Ovary (tissue), 7 donors: ENCODE measurements at regions not wholly inside any gene's neighbourhood (a gene's known extent, or its start where the extent isn't known, plus 50 kb on each side); places are given as distances from the start of the nearest gene placed in this dataset.

ENCODE experiments used
- DNase-seq, 5 donors: peaks; one replicate each; pipeline ENCODE4 v3.0.0-alpha.2; 2019 to 2020
- H3K27ac ChIP-seq, 2 donors: fragments of 200-600 bp; one replicate each; pipeline versions ENCODE4 v1.5.1 to v1.8.0; 2019 to 2022
- H3K27me3 ChIP-seq: fragments of 200-600 bp; one replicate; pipeline ENCODE4 v1.8.0; 2022
- H3K36me3 ChIP-seq: fragments of 200-600 bp; sonication (generic); one replicate; pipeline ENCODE4 v1.5.1; 2019
- H3K4me1 ChIP-seq: one replicate; pipeline ENCODE4 v1.8.1; 2013; ENCODE audit warnings: mild to moderate bottlenecking, moderate library complexity; ENCODE audit not compliant: insufficient read depth
- H3K4me3 ChIP-seq: fragments of 200-600 bp; sonication (generic); one replicate; pipeline ENCODE4 v1.5.1; 2017
- H3K9me3 ChIP-seq, 2 donors: fragments of 200-600 bp in 1 of 2; sonication (generic) in 1 of 2; one replicate each; pipeline versions ENCODE4 v1.5.1 to v1.8.1; 2013 to 2019; ENCODE audit warnings: mild to moderate bottlenecking in 1 of 2, moderate library complexity in 1 of 2
- EP300 ChIP-seq: sonication (generic); formaldehyde crosslinking; IDR thresholded peaks from one replicate; pipeline ENCODE4 v1.6.1; 2017; ENCODE audit warnings: antibody characterized with exemption
- POLR2A ChIP-seq: fragments of 450-650 bp; IDR thresholded peaks from one replicate; pipeline ENCODE4 v1.6.1; 2017; ENCODE audit warnings: antibody characterized with exemption, mild to moderate bottlenecking, moderate library complexity
- WGBS, 3 donors: extraction: QIAGEN DNeasy Blood & Tissue Kit in 1 of 3; methylation state at CpG; one replicate each; pipeline versions ENCODE4 v1.1.5 to v1.1.7; 2013 to 2017; 5-methylcytosine and 5-hydroxymethylcytosine counted together
- intact Hi-C, 4 donors: fragments of 100-400 bp; cut with DNase I; formaldehyde crosslinking; loops; one replicate each; pipeline versions ENCODE4 v1.11.0 to v1.15.1; 2022 to 2023
- TF ChIP-seq, protein P1 (sequence below), 3 donors: fragments of 450-650 bp in 2 of 3; fragments of 200-600 bp in 1 of 3; IDR thresholded peaks; one replicate each; pipeline versions ENCODE4 v1.5.1 to v1.8.0; 2016 to 2022; ENCODE audit warnings: antibody characterized with exemption in 3 of 3, mild to moderate bottlenecking in 1 of 3
- donor health status: DM: no; HTN: no; CAD: no; lungs with moderate emphysema.
- donor health status: DM: no; HTN: no; CAD: no.
- donor health status: Bipolar disorder and iron deficiency.
- donor health status: DM: no; HTN: no; CAD: no.
- donor health status: DM: yes; HTN: yes; CAD: no.

DNA sequence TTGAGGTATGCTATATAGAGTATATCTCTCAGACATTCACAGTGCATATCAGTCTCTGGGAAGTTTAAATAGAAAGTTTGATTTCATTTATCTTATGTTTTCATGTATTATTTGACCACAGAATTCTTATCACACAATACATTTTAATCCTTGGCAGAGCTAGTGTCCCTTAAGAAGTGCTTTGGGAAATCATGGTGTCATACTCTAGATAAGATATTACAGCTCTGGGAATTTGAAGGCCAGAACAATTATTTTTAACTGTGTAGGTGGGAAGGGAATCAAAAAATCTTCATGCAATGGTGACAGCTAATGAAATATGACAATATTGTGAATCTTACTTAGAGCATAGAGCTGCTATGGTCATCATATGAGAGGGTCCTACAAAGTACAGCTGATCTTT is 451.3 kb upstream of the FAM98A start:
- no peaks in the 10 kb centered on the region for H3K36me3 ChIP-seq
- no peaks in the 10 kb centered on the region for H3K9me3 ChIP-seq
- no peak for DNase-seq
- H3K4me3 ChIP-seq = no peak overlapping the region
- H3K27ac ChIP-seq = no peak overlapping the region
- intact Hi-C loops = no loop called here
- no peaks in the 10 kb centered on the region for H3K4me1 ChIP-seq
- TF ChIP-seq, protein P1, sequence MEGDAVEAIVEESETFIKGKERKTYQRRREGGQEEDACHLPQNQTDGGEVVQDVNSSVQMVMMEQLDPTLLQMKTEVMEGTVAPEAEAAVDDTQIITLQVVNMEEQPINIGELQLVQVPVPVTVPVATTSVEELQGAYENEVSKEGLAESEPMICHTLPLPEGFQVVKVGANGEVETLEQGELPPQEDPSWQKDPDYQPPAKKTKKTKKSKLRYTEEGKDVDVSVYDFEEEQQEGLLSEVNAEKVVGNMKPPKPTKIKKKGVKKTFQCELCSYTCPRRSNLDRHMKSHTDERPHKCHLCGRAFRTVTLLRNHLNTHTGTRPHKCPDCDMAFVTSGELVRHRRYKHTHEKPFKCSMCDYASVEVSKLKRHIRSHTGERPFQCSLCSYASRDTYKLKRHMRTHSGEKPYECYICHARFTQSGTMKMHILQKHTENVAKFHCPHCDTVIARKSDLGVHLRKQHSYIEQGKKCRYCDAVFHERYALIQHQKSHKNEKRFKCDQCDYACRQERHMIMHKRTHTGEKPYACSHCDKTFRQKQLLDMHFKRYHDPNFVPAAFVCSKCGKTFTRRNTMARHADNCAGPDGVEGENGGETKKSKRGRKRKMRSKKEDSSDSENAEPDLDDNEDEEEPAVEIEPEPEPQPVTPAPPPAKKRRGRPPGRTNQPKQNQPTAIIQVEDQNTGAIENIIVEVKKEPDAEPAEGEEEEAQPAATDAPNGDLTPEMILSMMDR (IDR thresholded peaks at IDR 0.05) = no peak
- no peak for TF ChIP-seq POLR2A
- no peak for TF ChIP-seq EP300
- H3K27me3 ChIP-seq = no peaks in the 10 kb centered on the region

DNA sequence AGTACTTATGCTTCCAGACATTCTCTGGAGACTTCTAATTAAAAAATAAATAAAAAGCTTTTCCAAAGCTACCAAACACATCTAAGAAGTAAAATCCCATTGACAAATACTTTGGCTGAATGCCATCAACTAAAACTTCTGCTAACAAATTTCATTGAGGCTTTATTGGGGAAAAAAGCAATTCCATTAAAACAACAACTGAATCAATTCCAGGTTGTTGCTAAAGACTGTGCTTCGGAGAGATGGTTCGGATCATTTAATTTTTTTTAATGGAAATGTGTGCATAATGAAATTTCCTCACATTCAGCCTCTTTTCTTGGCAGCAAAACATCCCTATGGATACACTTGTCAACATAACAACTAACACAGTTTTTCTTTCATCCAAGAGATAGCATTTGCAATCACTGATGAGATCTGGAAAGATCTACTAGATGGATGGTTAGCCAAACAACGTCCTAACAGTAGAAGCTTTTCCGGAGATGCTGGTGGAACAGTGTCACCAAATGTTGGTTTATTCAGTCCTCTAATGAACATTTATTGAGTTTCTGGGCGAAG is 446.1 kb upstream of the FAM98A start:
- Histone ChIP-seq H3K4me3 (no peak overlapping the region), H3K27me3 (no peaks in the 10 kb centered on the region), H3K9me3 (no peaks in the 10 kb centered on the region), H3K27ac (no peak overlapping the region), H3K4me1 (no peaks in the 10 kb centered on the region), H3K36me3 (no peaks in the 10 kb centered on the region)
- DNase-seq = no peak
- intact Hi-C loops = no loop called here
- 73 to 77% (median 75%) methylated on average over 5 of the region's 5 CpGs for WGBS, 3 donors
- TF ChIP-seq POLR2A (no peak), EP300 (no peak)
- TF ChIP-seq, protein P1 (IDR thresholded peaks at IDR 0.05) = no peak

DNA sequence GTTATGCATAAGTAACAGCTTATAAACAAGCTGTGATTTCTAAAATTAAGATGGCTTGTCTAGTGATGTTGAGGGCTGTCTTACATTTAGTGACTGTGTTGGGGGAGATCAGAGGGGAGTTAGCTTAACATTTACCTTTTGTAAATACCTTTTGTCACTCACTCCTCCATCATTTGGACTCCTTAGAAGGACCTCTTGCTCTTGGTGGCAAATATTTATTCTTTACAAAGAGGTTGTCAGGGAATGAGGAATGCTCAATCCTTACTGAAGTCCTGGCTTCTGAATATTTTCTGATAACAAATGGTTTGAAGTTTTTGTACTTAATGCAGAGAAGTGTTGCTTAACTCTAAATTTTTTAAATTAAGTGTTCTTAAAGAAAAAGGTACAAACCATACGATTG is 438.8 kb upstream of the FAM98A start:
- H3K27ac ChIP-seq = no peak overlapping the region
- no peak for DNase-seq
- WGBS, 3 donors = 76 to 88% (median 78%) methylated on average over 1 of the region's 1 CpG
- no peak overlapping the region for H3K4me3 ChIP-seq
- H3K9me3 ChIP-seq = no peaks in the 10 kb centered on the region
- intact Hi-C loops = no loop called here
- TF ChIP-seq EP300 = no peak
- TF ChIP-seq, protein P1 (IDR thresholded peaks at IDR 0.05) = no peak
- TF ChIP-seq POLR2A = no peak
- H3K36me3 ChIP-seq = no peaks in the 10 kb centered on the region
- H3K4me1 ChIP-seq = no peaks in the 10 kb centered on the region
- no peaks in the 10 kb centered on the region for H3K27me3 ChIP-seq

DNA sequence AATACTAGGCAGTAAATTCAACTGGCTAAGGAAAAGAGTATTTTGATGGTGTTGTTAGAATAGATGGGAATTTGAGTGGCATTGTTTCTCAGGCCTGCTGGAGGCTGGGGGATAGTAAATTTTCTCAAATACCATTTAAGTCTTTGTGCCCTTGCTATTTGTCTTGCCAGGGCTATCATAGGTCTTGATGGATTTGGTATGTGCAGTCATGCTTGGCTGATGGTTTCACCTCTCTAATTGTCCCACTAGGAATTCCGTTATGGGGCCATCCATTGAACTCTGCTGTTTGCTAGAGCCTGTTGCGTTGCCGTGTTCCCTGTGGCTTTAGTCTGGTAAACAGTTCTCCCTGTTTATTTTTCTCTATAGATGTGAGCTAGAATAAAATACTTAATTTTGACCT is 438.1 kb upstream of the FAM98A start:
- Histone ChIP-seq H3K4me1 (no peaks in the 10 kb centered on the region), H3K36me3 (no peaks in the 10 kb centered on the region), H3K9me3 (no peaks in the 10 kb centered on the region), H3K27ac (no peak overlapping the region), H3K27me3 (no peaks in the 10 kb centered on the region), H3K4me3 (no peak overlapping the region)
- intact Hi-C loops = no loop called here
- no peak for DNase-seq
- 80 to 85% (median 80%) methylated on average over 3 of the region's 3 CpGs for WGBS, 3 donors
- TF ChIP-seq, protein P1 (IDR thresholded peaks at IDR 0.05) = no peak
- TF ChIP-seq EP300 (no peak), POLR2A (no peak)

DNA sequence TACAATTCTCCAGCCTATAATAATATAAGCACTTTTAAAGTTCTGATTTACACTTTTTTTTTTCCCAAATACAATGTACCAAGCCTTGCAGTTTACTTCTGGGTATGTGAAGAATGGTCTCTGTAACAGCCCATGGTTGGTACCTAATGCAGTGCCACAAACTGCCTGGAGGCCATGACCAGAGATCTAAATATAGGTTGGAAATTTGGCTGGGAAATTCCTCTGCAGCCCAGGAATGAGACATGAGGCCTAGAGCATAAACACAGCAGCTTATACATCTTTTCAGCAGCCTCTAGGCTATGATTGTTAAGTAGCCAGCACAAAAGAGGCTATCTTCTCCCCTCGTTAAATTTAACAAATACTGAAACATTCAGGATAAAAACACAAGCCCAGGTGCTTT is 432.0 kb upstream of the FAM98A start:
- WGBS, 3 donors = 31 to 36% (median 31%) methylated on average over 1 of the region's 1 CpG
- no peak for TF ChIP-seq POLR2A
- TF ChIP-seq, protein P1 (IDR thresholded peaks at IDR 0.05) = no peak
- Histone ChIP-seq H3K9me3 (no peaks in the 10 kb centered on the region), H3K27ac (no peak overlapping the region), H3K27me3 (no peaks in the 10 kb centered on the region), H3K4me1 (peaks cover 2% of the 10 kb centered on the region), H3K36me3 (no peaks in the 10 kb centered on the region), H3K4me3 (no peak overlapping the region)
- intact Hi-C loops = no loop called here
- no peak for DNase-seq
